H4 (cell line): ENCODE measurements at regions not wholly inside any gene's neighbourhood (a gene's known extent, or its start where the extent isn't known, plus 50 kb on each side); places are given as distances from the start of the nearest gene placed in this dataset.
"Not testable (repeated sequence)": the region's sequence is repeated elsewhere in the genome, so short reads cannot be mapped to it uniquely, and the experiment has no call there.

ENCODE experiments used
- DNase-seq: peaks from one replicate; pipeline ENCODE4 v3.0.0-alpha.2; 2015; ENCODE audit warnings: low spot score

GRCh38 chr5:71821029-71821428, 102.0 kb downstream of the CARTPT start:
- DNase-seq = no peak

- DNase-seq = not testable (repeated sequence)
Measured at GRCh38 chr5:71822065-71822464, 103.0 kb downstream of the CARTPT start.

GRCh38 chr5:71825992-71826391, 106.9 kb downstream of the CARTPT start:
- no peak for DNase-seq

GRCh38 chr5:71828291-71829040, 109.4 kb downstream of the CARTPT start:
- no peak for DNase-seq

GRCh38 chr5:71829206-71829605, 110.1 kb downstream of the CARTPT start:
- DNase-seq = no peak

GRCh38 chr5:71830681-71831539, 111.8 kb downstream of the CARTPT start:
- DNase-seq = peak; percentile 77

- DNase-seq = no peak
Measured at GRCh38 chr5:71832812-71833715, 114.0 kb downstream of the CARTPT start.

GRCh38 chr5:71834601-71835000, 115.5 kb downstream of the CARTPT start:
- DNase-seq = no peak

- DNase-seq = no peak
Measured at GRCh38 chr5:71836084-71836483, 117.0 kb downstream of the CARTPT start.

GRCh38 chr5:71836559-71837112, 117.6 kb downstream of the CARTPT start:
- no peak for DNase-seq

- DNase-seq = no peak
Measured at GRCh38 chr5:71838286-71838685, 119.2 kb downstream of the CARTPT start.

GRCh38 chr5:71839096-71839884, 120.2 kb downstream of the CARTPT start:
- DNase-seq = no peak

- no peak for DNase-seq
Measured at GRCh38 chr5:71841107-71841506, 122.0 kb downstream of the CARTPT start.

GRCh38 chr5:71843111-71843510, 124.0 kb downstream of the CARTPT start:
- no peak for DNase-seq

- no peak for DNase-seq
Measured at GRCh38 chr5:71844862-71845261, 125.8 kb downstream of the CARTPT start.

GRCh38 chr5:71859515-71859914, 140.4 kb downstream of the CARTPT start:
- no peak for DNase-seq

- no peak for DNase-seq
Measured at GRCh38 chr5:71860048-71860447, 141.0 kb downstream of the CARTPT start.

GRCh38 chr5:71861682-71862081, 142.6 kb downstream of the CARTPT start:
- no peak for DNase-seq

- no peak for DNase-seq
Measured at GRCh38 chr5:71862087-71862486, 143.0 kb downstream of the CARTPT start.

GRCh38 chr5:71862507-71863060, 143.5 kb downstream of the CARTPT start:
- DNase-seq = no peak
